ENCODE measurements at regions not wholly inside any gene's neighbourhood (a gene's known extent, or its start where the extent isn't known, plus 50 kb on each side); places are given as distances from the start of the nearest gene placed in this dataset.

- TF ChIP-seq BCLAF1 (IDR thresholded peaks at IDR 0.05; ENCODE audit: borderline replicate concordance in 1 of 2, control insufficient read depth in 1 of 2, low read depth in 2 of 2, low read length in 1 of 2) (no peak), CEBPG (CRISPR knock-in tag; IDR thresholded peaks at IDR 0.05) (no peak), CEBPG (tag; conservative IDR thresholded peaks at IDR 0.05 in 1 of 2, IDR thresholded peaks at IDR 0.05 in 1 of 2) (no peak), MCM3 (IDR thresholded peaks at IDR 0.05) (no peak), ZC3H4 (CRISPR knock-in tag; IDR thresholded peaks at IDR 0.05; ENCODE audit: borderline replicate concordance) (no peak), U2AF2 (optimal IDR thresholded peaks at IDR 0.05; ENCODE audit: low read depth, low read length) (no peak), HDGF (IDR thresholded peaks at IDR 0.05) (no peak), ARID1B (IDR thresholded peaks at IDR 0.05) (peak; percentile 78), MTA2 (IDR thresholded peaks at IDR 0.05; ENCODE audit: low read depth) (no peak), BMI1 (IDR thresholded peaks at IDR 0.05; ENCODE audit: low read length) (no peak), LEF1 (IDR thresholded peaks at IDR 0.05) (peak; percentile 59; the same call in 1 of the 2 replicates), ZNF740 (CRISPR knock-in tag; IDR thresholded peaks at IDR 0.05) (no peak), ZNF740 (tag; IDR thresholded peaks at IDR 0.05) (no peak), NELFE (IDR thresholded peaks at IDR 0.05; ENCODE audit: insufficient read depth, insufficient read length) (no peak), ZNF143 (CRISPR knock-in tag; IDR thresholded peaks at IDR 0.05) (no peak), TCF3 (CRISPR knock-in tag; IDR thresholded peaks at IDR 0.05) (peak; percentile 68), KDM5B (IDR thresholded peaks at IDR 0.05; ENCODE audit: insufficient replicate concordance, low read depth, low read length) (no peak), HIVEP1 (CRISPR knock-in tag; IDR thresholded peaks at IDR 0.05) (no peak), ETS2 (tag; IDR thresholded peaks at IDR 0.05; ENCODE audit: borderline replicate concordance, poor library complexity, severe bottlenecking) (no peak), DPF2 (IDR thresholded peaks at IDR 0.05) (peak; percentile 48; the same call in 1 of the 2 replicates), CTCF (IDR thresholded peaks at IDR 0.05 in 2 of 3, conservative IDR thresholded peaks at IDR 0.05 in 1 of 3; ENCODE audit: insufficient read depth in 2 of 3, low read depth in 1 of 3, low read length in 3 of 3) (no peak), MBD2 (IDR thresholded peaks at IDR 0.05; ENCODE audit: borderline replicate concordance, low read depth) (no peak), SOX6 (IDR thresholded peaks at IDR 0.05) (peak; percentile 93; the same call in 1 of the 2 replicates), FOXA3 (CRISPR knock-in tag; conservative IDR thresholded peaks at IDR 0.05 in 1 of 2, IDR thresholded peaks at IDR 0.05 in 1 of 2) (no peak), ELK3 (CRISPR knock-in tag; IDR thresholded peaks at IDR 0.05) (no peak)
Observed at GRCh38 chr10:61612450-61612849, 50.3 kb upstream of the CABCOCO1 start (continued).

Data from K562 (cell line).